Cardiac fibroblast (primary cell): ENCODE measurements at regions not wholly inside any gene's neighbourhood (a gene's known extent, or its start where the extent isn't known, plus 50 kb on each side); places are given as distances from the start of the nearest gene placed in this dataset.

Source experiments
- DNase-seq, 2 donors: peaks; one replicate each; pipeline versions ENCODE4 v3.0.0 to v3.0.0-alpha.2; 2010; ENCODE audit warnings: low read depth in 2 of 2
- H3K4me3 ChIP-seq, 2 donors: replicated peaks in 1 of 2; 1 replicate in 1 of 2; 2 replicates in 1 of 2; pipeline ENCODE4 v1.5.1; 2011; ENCODE audit warnings: low read depth in 2 of 2, low read length in 2 of 2, mild to moderate bottlenecking in 2 of 2, moderate library complexity in 1 of 2
- CTCF ChIP-seq: IDR thresholded peaks from one replicate; pipeline ENCODE4 v1.5.1; 2011; ENCODE audit warnings: low read depth, mild to moderate bottlenecking, low read length, inconsistent platforms

GRCh38 chr4:84099599-84099998, 399.5 kb downstream of the NKX6-1 start:
- no peak for TF ChIP-seq CTCF
- no peak for DNase-seq
- H3K4me3 ChIP-seq: no peak overlapping the region

- no peak for DNase-seq
- TF ChIP-seq CTCF: no peak
- no peak overlapping the region for H3K4me3 ChIP-seq
Observed at GRCh38 chr4:84091266-84091665, 407.8 kb downstream of the NKX6-1 start.

- DNase-seq: no peak
- no peak for TF ChIP-seq CTCF
- H3K4me3 ChIP-seq: no peak overlapping the region
Observed at GRCh38 chr4:84089652-84090437, 409.2 kb downstream of the NKX6-1 start.

GRCh38 chr4:84085986-84086385, 413.1 kb downstream of the NKX6-1 start:
- H3K4me3 ChIP-seq: no peak overlapping the region
- no peak for DNase-seq
- no peak for TF ChIP-seq CTCF

- no peak for TF ChIP-seq CTCF
- no peak for DNase-seq
- H3K4me3 ChIP-seq: no peak overlapping the region
Observed at GRCh38 chr4:84070289-84070688, 428.8 kb downstream of the NKX6-1 start.

- TF ChIP-seq CTCF: no peak
- no peak for DNase-seq
- no peak overlapping the region for H3K4me3 ChIP-seq
Observed at GRCh38 chr4:84063619-84064018, 435.5 kb downstream of the NKX6-1 start.

GRCh38 chr4:84058201-84058600, 440.9 kb downstream of the NKX6-1 start:
- no peak for TF ChIP-seq CTCF
- DNase-seq: no peak
- no peak overlapping the region for H3K4me3 ChIP-seq
